LNCAP (cell line): ENCODE measurements at regions not wholly inside any gene's neighbourhood (a gene's known extent, or its start where the extent isn't known, plus 50 kb on each side); places are given as distances from the start of the nearest gene placed in this dataset.

Experiments used
- CTCF ChIP-seq: fragments of 450-650 bp; IDR thresholded peaks from 2 replicates; pipeline ENCODE4 v1.5.1; 2017; ENCODE audit warnings: mild to moderate bottlenecking

DNA sequence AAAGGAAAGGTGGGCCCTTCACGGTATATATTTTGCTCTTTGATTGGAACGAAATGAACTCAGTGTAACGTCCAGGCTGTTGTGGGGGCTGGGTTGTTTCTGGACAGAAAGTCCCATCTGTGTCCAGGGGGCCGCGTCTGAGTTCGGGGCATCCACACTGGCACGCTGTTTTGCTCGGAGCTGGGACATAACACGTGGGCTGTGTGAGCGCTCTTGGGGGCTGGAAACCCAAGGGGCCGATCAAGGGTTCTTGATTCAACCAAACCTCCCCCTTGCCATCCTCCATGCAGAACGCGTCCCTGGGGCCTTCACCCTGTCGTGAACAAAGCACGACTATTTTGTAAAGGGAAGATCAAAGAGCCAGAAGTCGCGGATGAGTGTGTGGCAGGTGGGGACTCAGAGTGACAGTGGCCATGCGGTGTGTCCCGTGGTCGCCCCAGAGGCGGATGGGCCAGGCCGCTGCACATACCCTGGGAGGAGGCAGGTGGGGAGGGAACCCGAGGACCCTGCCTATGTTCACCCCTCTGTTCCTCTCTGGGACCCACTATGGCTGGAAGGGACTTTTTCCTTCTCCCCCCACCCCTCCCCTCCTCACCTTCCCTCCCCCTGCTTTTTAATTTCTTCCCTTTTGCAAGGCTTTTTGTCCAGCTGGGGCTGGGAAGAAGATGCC lies 387.2 kb downstream of the SEC14L1 start:
- TF ChIP-seq CTCF = no peak

DNA sequence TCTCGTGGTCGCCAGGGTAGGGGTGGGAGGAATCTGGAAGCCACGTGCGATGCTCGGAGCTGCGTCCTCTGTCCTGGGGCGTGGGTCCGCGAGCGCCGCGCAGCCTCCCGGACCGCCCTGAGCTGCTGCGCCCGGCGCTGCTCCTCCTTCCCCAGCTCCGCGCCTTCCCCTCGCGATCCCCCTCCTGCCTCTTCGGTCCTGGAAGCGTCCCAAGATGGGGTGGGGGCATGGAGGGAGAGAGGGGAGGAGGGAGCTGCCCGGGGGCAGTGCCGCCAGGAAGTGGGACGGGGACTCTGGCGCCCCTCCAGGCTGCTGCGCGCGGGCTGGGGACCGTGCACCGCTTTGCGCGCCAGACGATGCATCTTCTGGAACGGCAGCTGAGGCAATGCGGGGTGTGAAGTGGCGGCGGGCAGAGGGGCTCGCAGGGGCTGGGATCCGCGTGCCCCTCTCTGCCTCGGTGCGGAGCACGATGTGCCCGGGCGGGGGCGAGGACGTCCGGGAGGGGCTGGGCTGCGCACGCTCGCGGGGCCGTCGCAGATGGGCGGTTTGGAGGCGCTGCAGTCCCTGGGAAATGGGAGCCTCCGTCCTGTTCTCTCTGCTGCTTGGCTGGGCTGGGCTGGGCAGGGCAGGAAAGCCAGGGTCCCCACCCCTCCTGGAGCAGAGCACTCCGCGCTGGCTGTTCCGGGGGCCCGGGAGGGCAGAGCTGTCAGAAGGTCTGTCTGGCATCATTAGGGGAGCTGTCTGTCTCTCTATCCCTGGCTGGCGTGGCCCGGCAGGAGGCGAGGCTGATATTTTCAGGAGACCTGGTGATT lies 388.0 kb downstream of the SEC14L1 start:
- TF ChIP-seq CTCF = no peak

DNA sequence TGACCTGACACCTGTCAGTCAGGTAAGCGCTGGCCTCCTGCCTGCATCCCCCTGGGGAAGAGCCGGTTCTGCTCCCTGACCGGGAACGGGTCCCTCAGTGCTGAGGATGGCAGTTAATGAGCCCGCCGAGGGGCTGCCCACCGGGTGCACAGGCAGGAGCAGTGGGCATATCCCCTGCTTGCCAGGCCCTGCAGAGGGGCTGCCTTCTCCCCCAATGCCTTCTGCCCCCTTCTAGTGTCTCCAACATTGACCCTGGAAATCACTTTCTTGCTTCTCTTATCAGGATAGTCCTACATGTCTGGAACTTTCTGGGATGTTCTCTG lies 388.5 kb downstream of the SEC14L1 start:
- TF ChIP-seq CTCF = no peak

DNA sequence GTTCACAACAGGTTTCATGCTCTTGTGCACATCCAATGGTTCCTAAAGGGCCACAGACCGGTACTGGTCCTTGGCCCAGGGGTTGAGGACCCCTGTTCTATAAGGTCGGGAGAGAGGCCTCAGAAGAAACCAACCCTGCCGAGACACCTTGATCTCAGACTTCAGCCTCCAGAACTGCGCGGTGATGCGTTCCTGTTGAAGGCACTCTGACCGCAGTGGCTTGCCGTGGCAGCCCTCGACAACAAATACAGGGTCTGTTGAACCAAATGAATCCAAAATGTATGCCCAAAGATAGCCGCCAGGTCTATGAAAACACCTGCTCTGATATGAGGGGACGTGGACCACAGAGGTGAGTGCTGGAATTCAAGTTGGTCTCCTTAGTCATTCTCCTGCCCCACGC lies 389.8 kb downstream of the SEC14L1 start:
- TF ChIP-seq CTCF = no peak

DNA sequence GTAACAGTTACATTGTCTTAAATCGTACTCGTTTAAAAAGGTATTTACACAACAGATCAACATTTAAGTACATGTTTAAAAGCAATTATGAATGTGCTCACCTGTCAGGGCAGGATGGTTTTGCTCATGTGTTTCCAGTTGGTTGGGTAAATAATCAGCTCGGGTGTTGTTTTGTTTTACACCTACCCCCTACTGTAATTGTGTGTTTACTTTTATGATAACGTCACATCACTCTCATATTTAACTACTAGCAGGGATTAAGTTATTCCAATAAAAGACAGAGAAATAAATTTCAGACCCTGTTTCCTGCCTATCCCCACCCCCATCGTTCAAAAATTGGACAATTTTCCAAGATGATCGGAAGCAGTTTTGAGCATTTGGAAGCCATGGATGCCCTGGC lies 390.2 kb downstream of the SEC14L1 start:
- TF ChIP-seq CTCF = no peak

DNA sequence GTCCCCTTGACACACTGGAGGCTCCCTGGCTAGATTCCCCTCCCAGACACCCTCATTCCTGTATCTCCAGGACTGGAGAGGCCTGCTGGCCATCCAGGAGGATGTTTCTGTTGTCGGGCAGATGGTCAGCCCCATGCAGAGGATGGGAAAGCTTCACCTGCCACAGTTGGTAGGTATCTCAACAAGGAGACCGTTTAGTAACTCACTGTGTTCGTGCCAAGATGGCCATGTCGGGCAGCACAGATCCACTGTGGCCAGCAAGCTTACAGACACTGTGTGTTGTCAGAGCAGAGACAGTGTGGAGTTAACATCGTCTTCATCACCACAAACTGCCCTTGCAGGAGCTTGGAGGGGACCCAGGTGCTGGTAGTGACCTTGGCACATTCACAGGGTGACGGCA lies 390.9 kb downstream of the SEC14L1 start:
- no peak for TF ChIP-seq CTCF

- no peak for TF ChIP-seq CTCF
These were observed 393.4 kb downstream of the SEC14L1 start for GRCh38 chr17:77534137-77534536.
